IMR-90 (cell line): ENCODE measurements at regions not wholly inside any gene's neighbourhood (a gene's known extent, or its start where the extent isn't known, plus 50 kb on each side); places are given as distances from the start of the nearest gene placed in this dataset.

ENCODE experiments used
- ATAC-seq: fragments of 200-7000 bp; cut with Tn5 transposase; 2 replicates; pipeline ENCODE4 v1.9.1; 2020; ENCODE audit warnings: low read depth, mild to moderate bottlenecking, moderate library complexity
- BruUV-seq: library from RNA; stranded (reverse); fragments of 400-500 nt; replicated peaks from 2 replicates; lab custom pipeline; 2021; lab: Mats Ljungman, UMichigan
- CTCF ChIA-PET: fragments of 300-600 bp; formaldehyde crosslinking; extraction: SDS; loops from one replicate; lab custom pipeline; 2021; ENCODE audit warnings: antibody characterized with exemption; lab: Yijun Ruan, JAX
- POLR2A ChIA-PET: fragments of 300-600 bp; sonication (Branson Sonifier 250); formaldehyde crosslinking; loops from one replicate; lab custom pipeline; 2022; ENCODE audit warnings: antibody characterized with exemption; ENCODE audit not compliant: unreplicated experiment; lab: Charles Lee
- DNase-seq: peaks from one replicate; pipeline ENCODE4 v3.0.0; 2013
- H2AFZ ChIP-seq: replicated peaks from 2 replicates; pipeline ENCODE3; 2013; ENCODE audit warnings: low read length, mild to moderate bottlenecking; ENCODE audit not compliant: poor library complexity
- H2AK5ac ChIP-seq: 2 replicates; pipeline ENCODE4 v1.6.1; 2013; ENCODE audit warnings: low read depth, low read length, inconsistent platforms
- H2AK9ac ChIP-seq: replicated peaks from 2 replicates; pipeline ENCODE3; 2013; ENCODE audit warnings: mild to moderate bottlenecking, low read depth, low read length, moderate library complexity; ENCODE audit not compliant: poor library complexity
- H2BK120ac ChIP-seq: 2 replicates; pipeline ENCODE4 v1.6.1; 2013; ENCODE audit warnings: low read depth, low read length, inconsistent platforms
- H2BK15ac ChIP-seq: 3 replicates; pipeline ENCODE4 v1.6.1; 2013; ENCODE audit warnings: low read depth, low read length, inconsistent platforms
- H2BK20ac ChIP-seq: 2 replicates; pipeline ENCODE4 v1.6.1; 2013; ENCODE audit warnings: low read depth, mild to moderate bottlenecking, inconsistent platforms, low read length, moderate library complexity
- H2BK5ac ChIP-seq: 2 replicates; pipeline ENCODE4 v1.6.1; 2013; ENCODE audit warnings: mild to moderate bottlenecking, low read depth, low read length, inconsistent platforms; ENCODE audit not compliant: poor library complexity, severe bottlenecking
- H3K14ac ChIP-seq: replicated peaks from 2 replicates; pipeline ENCODE4 v1.6.1; 2013; ENCODE audit warnings: low read depth, low read length, inconsistent platforms
- H3K18ac ChIP-seq: 2 replicates; pipeline ENCODE4 v1.6.1; 2013; ENCODE audit warnings: low read depth, low read length, control low read depth
- H3K23ac ChIP-seq: 2 replicates; pipeline ENCODE4 v1.6.1; 2013; ENCODE audit warnings: low read depth, low read length, inconsistent platforms
- H3K27ac ChIP-seq: 2 replicates; pipeline ENCODE4 v1.5.1; 2013; ENCODE audit warnings: mild to moderate bottlenecking, control low read depth, low read length; ENCODE audit not compliant: insufficient read depth
- H3K27me3 ChIP-seq: 2 replicates; pipeline ENCODE4 v1.6.1; 2013; ENCODE audit warnings: low read length; ENCODE audit not compliant: control insufficient read depth, insufficient read depth
- H3K36me3 ChIP-seq: 2 replicates; pipeline ENCODE4 v1.6.1; 2013; ENCODE audit warnings: low read length, mixed read lengths; ENCODE audit not compliant: control insufficient read depth, insufficient read depth
- H3K4ac ChIP-seq: 2 replicates; pipeline ENCODE4 v1.6.1; 2013; ENCODE audit warnings: low read depth, low read length, inconsistent platforms
- H3K4me1 ChIP-seq: 2 replicates; pipeline ENCODE4 v1.6.1; 2013; ENCODE audit warnings: low read length, mixed read lengths; ENCODE audit not compliant: control insufficient read depth, insufficient read depth
- H3K4me2 ChIP-seq: 2 replicates; pipeline ENCODE4 v1.6.1; 2013; ENCODE audit warnings: low read depth, mild to moderate bottlenecking, control low read depth, low read length, moderate library complexity
- H3K4me3 ChIP-seq: 2 replicates; pipeline ENCODE4 v1.5.1; 2013; ENCODE audit warnings: low read depth, mild to moderate bottlenecking, control low read depth, low read length, moderate library complexity; ENCODE audit not compliant: insufficient read depth
- H3K56ac ChIP-seq: 2 replicates; pipeline ENCODE4 v1.6.1; 2013; ENCODE audit warnings: low read length, inconsistent platforms; ENCODE audit not compliant: insufficient read depth; ENCODE audit errors: extremely low read depth
- H3K79me1 ChIP-seq, 2 experiments: 2 replicates each; pipeline ENCODE4 v1.6.1; 2013; ENCODE audit warnings: low read length in 2 of 2, inconsistent platforms in 1 of 2, low read depth in 1 of 2
- H3K9ac ChIP-seq: 2 replicates; pipeline ENCODE4 v1.6.1; 2013; ENCODE audit warnings: low read depth, low read length, control low read depth
- H3K9me1 ChIP-seq: 2 replicates; pipeline ENCODE4 v1.6.1; 2013; ENCODE audit warnings: low read length, inconsistent platforms; ENCODE audit not compliant: insufficient read depth
- H3K9me3 ChIP-seq: 2 replicates; pipeline ENCODE4 v1.6.1; 2013; ENCODE audit warnings: low read length; ENCODE audit not compliant: control insufficient read depth, insufficient read depth
- H4K20me1 ChIP-seq: 2 replicates; pipeline ENCODE4 v1.6.1; 2013; ENCODE audit warnings: low read length, inconsistent platforms; ENCODE audit not compliant: insufficient read depth
- H4K5ac ChIP-seq: 2 replicates; pipeline ENCODE4 v1.6.1; 2013; ENCODE audit warnings: mild to moderate bottlenecking, low read depth, low read length, control low read depth
- H4K8ac ChIP-seq, 2 experiments: 2 replicates each; pipeline ENCODE4 v1.6.1; 2013; ENCODE audit warnings: low read depth in 2 of 2, low read length in 2 of 2, control low read depth in 1 of 2, inconsistent platforms in 1 of 2
- H4K91ac ChIP-seq: 2 replicates; pipeline ENCODE4 v1.6.1; 2013; ENCODE audit warnings: low read depth, low read length, inconsistent platforms; ENCODE audit not compliant: insufficient read depth
- FOS ChIP-seq: fragments of 150-350 bp; IDR thresholded peaks from 2 replicates; pipeline ENCODE4 v1.6.1; 2016; ENCODE audit warnings: low read depth, low read length
- MAFK ChIP-seq: IDR thresholded peaks from 2 replicates; pipeline ENCODE4 v1.6.1; 2012; ENCODE audit warnings: low read depth, low read length, improper control_type of control experiment
- RCOR1 ChIP-seq: IDR thresholded peaks from 2 replicates; pipeline ENCODE4 v1.6.1; 2012; ENCODE audit warnings: mild to moderate bottlenecking, low read length, improper control_type of control experiment; ENCODE audit not compliant: insufficient replicate concordance
- RFX5 ChIP-seq: IDR thresholded peaks from 2 replicates; pipeline ENCODE4 v1.8.0; 2012; ENCODE audit warnings: low read depth, mild to moderate bottlenecking, low read length, moderate library complexity
- SMC3 ChIP-seq: fragments of 150-350 bp; IDR thresholded peaks from 2 replicates; pipeline ENCODE4 v1.6.1; 2016; ENCODE audit warnings: low read depth, mild to moderate bottlenecking, antibody characterized with exemption, low read length, moderate library complexity
- WGBS, 2 experiments: methylation state at CpG; one replicate each; pipeline versions ENCODE4 v1.1.5 to v1.1.7; 2013; ENCODE audit warnings: missing lambda C conversion rate in 2 of 2; ENCODE audit not compliant: insufficient read length in 1 of 2; ENCODE audit errors: extremely low coverage in 2 of 2; 5-methylcytosine and 5-hydroxymethylcytosine counted together
- dilution Hi-C: fragments of 300-500 bp; cut with HindIII; formaldehyde crosslinking; loops from one replicate; pipeline ENCODE4 v1.14.3; 2018; ENCODE audit warnings: low sequenced_read_pairs; ENCODE audit not compliant: unreplicated experiment
- in situ Hi-C: fragments of 300-500 bp; cut with MboI; formaldehyde crosslinking; loops from 3 replicates; pipeline ENCODE4 v1.14.3; 2019; ENCODE audit warnings: low sequenced_read_pairs, inconsistent platforms, mixed read lengths
- intact Hi-C: fragments of 100-400 bp; cut with micrococcal nuclease; formaldehyde crosslinking; loops from 2 replicates; pipeline ENCODE4 v1.10.0; 2022

GRCh38 chr1:187909382-187909781, 1080.6 kb downstream of the PLA2G4A start:
- no peak overlapping the region for H3K4ac ChIP-seq
- 67% methylated on average over 1 of the region's 3 CpGs; no CpG with 5 or more reads in 1 of the 2 experiments for WGBS, 2 experiments
- H2BK120ac ChIP-seq = no peak overlapping the region
- H2BK5ac ChIP-seq = no peak overlapping the region
- ChIA-PET POLR2A (no interaction called here), CTCF (interaction anchor here (0.6 kb wide), 1 partner anchor 652 kb away, joined by 3 read pairs; no protein-coding TSS in a partner anchor)
- no peaks in the 10 kb centered on the region for H4K20me1 ChIP-seq
- DNase-seq (no peak), ATAC-seq (no peak)
- no peak overlapping the region for H2AK5ac ChIP-seq
- H3K27me3 ChIP-seq = no peaks in the 10 kb centered on the region
- H2AFZ ChIP-seq = no peak overlapping the region
- H3K4me3 ChIP-seq = no peak overlapping the region
- no peak overlapping the region for H3K4me2 ChIP-seq
- H2BK15ac ChIP-seq = no peak overlapping the region
- H3K23ac ChIP-seq = no peak overlapping the region
- H2BK20ac ChIP-seq = no peak overlapping the region
- no peak overlapping the region for H4K8ac ChIP-seq
- BruUV-seq = no TSS peak
- no peak overlapping the region for H3K27ac ChIP-seq
- H4K91ac ChIP-seq = no peak overlapping the region
- no peak overlapping the region for H4K5ac ChIP-seq
- no peaks in the 10 kb centered on the region for H3K4me1 ChIP-seq
- no peaks in the 10 kb centered on the region for H3K9me1 ChIP-seq
- no peaks in the 10 kb centered on the region for H3K36me3 ChIP-seq
- H3K9me3 ChIP-seq = no peaks in the 10 kb centered on the region
- no peak overlapping the region for H3K9ac ChIP-seq
- H3K79me1 ChIP-seq = no peaks in the 10 kb centered on the region
- H3K56ac ChIP-seq = no peak overlapping the region
- TF ChIP-seq RCOR1 = no peak
- no peak for TF ChIP-seq SMC3
- no peak for TF ChIP-seq MAFK
- no peak for TF ChIP-seq FOS
- TF ChIP-seq RFX5 = no peak
- intact Hi-C loops (no loop called here), dilution Hi-C loops (no loop called here), in situ Hi-C loops (no loop called here)
- H2AK9ac ChIP-seq = no peak overlapping the region
- no peak overlapping the region for H3K18ac ChIP-seq
- H3K14ac ChIP-seq = no peak overlapping the region
